Pancreas (tissue), 10 donors: ENCODE measurements at regions not wholly inside any gene's neighbourhood (a gene's known extent, or its start where the extent isn't known, plus 50 kb on each side); places are given as distances from the start of the nearest gene placed in this dataset.

Experiments used
- ATAC-seq, 4 donors: fragments of 200-7000 bp; cut with Tn5 transposase; one replicate each; pipeline versions ENCODE4 v1.8.0 to v1.9.1; 2020; ENCODE audit warnings: mild to moderate bottlenecking in 4 of 4, moderate library complexity in 4 of 4
- DNase-seq, 6 donors: peaks; one replicate each; pipeline ENCODE4 v3.0.0-alpha.2; 2020
- FAIRE-seq: peaks from 2 replicates; lab custom pipeline; 2012; peaks lifted over from hg19 to GRCh38; lab: Jason Lieb, UNC
- H3K27ac ChIP-seq, 4 donors: fragments of 200-600 bp; sonication (generic); 1 replicate in 3 of 4; 2 replicates in 1 of 4; pipeline versions ENCODE4 v1.5.0 to v1.8.0; 2020
- H3K27me3 ChIP-seq, 4 donors: fragments of 200-600 bp; one replicate each; pipeline ENCODE4 v1.8.0; 2021
- H3K36me3 ChIP-seq, 3 donors: fragments of 200-600 bp; sonication (generic) in 1 of 3; one replicate each; pipeline versions ENCODE4 v1.5.0 to v1.8.0; 2020 to 2021
- H3K4me1 ChIP-seq, 3 donors: fragments of 200-600 bp; one replicate each; pipeline ENCODE4 v1.8.0; 2021
- H3K4me3 ChIP-seq, 4 donors: fragments of 200-600 bp; sonication (generic) in 2 of 4; one replicate each; pipeline versions ENCODE4 v1.5.0 to v1.8.0; 2020 to 2021
- H3K9me3 ChIP-seq, 4 donors: fragments of 200-600 bp; one replicate each; pipeline ENCODE4 v1.8.0; 2021
- WGBS, 2 donors: extraction: QIAGEN DNeasy Blood & Tissue Kit; methylation state at CpG; one replicate each; pipeline ENCODE4 v1.1.7; 2013; 5-methylcytosine and 5-hydroxymethylcytosine counted together
- intact Hi-C, 3 donors: fragments of 100-400 bp; cut with DNase I; formaldehyde crosslinking; loops; one replicate each; pipeline versions ENCODE4 v1.11.1 to v1.14.2; 2022
- TF ChIP-seq, protein P1 (sequence below), 4 donors: fragments of 200-600 bp; sonication (generic) in 3 of 4; IDR thresholded peaks; one replicate each; pipeline versions ENCODE4 v1.5.0 to v1.8.0; 2021; ENCODE audit warnings: antibody characterized with exemption in 4 of 4
- donor health status: healthy with polysubstance abuse.
- donor health status: DM: no; HTN: no; CAD: no; lungs with moderate emphysema.
- donor health status: DM: no; HTN: no; CAD: no.
- donor health status: control.
- donor health status: control.
- donor health status: Bipolar disorder and iron deficiency.
- donor health status: DM: yes; HTN: yes; CAD: no.
- donor health status: DM: no; HTN: no; CAD: no.
- donor health status: DM: no; HTN: no; CAD: no.
- donor health status: DM: yes; HTN: yes; CAD: no.

DNA sequence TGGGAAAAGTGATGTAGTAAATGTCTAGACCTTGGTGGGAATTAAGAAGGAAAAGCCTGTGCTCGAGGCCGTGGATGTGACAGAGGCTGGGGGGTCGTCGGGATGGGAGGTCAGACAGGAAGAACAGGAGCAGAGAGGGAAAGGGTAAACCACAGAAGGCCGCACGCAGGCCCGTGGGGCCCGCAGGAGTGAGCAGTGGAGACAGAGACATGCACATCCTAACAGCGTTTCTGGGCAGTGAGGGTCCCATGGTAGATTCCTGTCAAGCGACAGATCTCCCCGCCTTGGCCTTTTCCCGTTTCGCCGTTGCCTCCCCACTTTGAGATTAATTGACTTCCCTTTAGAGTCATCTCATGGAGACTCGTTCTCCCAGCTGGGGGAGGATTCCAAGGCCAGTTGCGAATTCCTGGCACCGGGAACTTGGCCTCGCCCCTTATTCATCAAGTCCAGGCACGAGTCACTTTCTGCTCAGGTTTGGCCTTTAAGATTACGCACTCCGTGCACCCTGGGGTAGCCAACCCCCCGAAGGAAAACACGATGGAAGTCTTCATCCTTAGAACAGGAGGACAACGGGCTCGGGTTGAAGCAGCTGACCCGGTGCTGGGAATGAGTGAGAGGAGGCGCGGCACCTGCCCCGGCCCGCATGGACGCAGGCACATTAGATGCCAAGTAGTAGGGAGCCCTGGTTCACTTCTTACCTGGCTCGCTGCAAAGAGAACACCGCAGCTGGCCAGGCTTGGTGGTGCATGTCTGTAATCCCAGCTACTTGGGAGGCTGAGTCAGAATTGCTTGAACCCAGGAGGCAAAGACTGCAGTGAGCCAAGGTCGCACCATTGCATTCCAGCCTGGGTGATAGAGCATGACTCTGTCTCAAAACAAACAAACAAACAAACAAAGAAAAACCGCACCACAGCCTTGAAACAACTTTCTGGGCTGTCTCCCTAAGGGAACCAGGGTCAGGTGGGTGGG, 315.2 kb upstream of the SHH start:
- intact Hi-C loops, result no loop called here
- no peak for DNase-seq

DNA sequence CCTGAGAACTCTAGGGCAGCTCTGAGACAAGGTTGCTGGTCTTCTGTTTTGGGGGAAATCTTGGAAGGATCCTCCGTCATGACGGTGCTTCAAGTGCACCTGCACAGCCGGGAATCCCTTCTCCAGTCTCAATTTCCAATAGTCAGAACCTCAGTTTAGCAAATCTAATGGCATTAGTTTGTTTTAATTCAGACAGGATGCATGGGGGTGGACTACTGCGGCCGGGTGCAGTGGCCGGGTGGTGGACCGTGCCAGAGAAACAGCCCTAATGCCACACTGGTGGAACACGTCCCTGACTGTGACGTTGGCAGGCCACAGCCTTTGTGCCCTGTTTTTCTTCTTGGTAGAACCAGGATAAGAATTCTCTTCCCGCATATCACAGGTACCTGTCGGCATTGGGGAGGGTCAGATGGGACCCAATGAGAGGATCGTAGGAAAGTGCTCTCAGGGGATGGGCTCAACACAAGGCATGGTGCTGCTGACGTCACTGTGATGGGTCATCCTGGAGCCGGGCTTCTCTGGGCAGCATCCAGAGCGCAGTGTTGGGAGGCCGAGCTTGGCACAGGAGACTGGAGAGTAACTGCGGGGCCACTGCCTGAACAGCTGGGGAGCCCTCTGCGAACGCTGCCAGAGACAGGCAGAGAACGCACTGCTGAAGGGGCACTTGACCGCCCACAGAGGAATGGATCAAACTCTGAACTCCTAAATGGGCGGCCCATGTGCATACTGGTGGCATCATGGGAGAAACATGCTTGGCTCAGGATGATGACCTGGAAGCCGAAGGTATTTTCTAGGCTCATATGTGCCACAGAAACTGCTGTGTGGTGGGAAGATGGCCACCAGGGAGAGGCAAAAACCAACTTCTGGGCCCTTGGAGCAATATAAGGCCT, 313.8 kb upstream of the SHH start:
- WGBS, 2 donors, result 83 to 94% methylated on average over 23 of the region's 23 CpGs
- no peak overlapping the region for H3K4me3 ChIP-seq
- H3K36me3 ChIP-seq, result no peaks in the 10 kb centered on the region
- TF ChIP-seq, protein P1, sequence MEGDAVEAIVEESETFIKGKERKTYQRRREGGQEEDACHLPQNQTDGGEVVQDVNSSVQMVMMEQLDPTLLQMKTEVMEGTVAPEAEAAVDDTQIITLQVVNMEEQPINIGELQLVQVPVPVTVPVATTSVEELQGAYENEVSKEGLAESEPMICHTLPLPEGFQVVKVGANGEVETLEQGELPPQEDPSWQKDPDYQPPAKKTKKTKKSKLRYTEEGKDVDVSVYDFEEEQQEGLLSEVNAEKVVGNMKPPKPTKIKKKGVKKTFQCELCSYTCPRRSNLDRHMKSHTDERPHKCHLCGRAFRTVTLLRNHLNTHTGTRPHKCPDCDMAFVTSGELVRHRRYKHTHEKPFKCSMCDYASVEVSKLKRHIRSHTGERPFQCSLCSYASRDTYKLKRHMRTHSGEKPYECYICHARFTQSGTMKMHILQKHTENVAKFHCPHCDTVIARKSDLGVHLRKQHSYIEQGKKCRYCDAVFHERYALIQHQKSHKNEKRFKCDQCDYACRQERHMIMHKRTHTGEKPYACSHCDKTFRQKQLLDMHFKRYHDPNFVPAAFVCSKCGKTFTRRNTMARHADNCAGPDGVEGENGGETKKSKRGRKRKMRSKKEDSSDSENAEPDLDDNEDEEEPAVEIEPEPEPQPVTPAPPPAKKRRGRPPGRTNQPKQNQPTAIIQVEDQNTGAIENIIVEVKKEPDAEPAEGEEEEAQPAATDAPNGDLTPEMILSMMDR (IDR thresholded peaks at IDR 0.05), result no peak
- ATAC-seq (no peak), FAIRE-seq (no peak), DNase-seq (no peak)
- H3K27me3 ChIP-seq, result no peaks in the 10 kb centered on the region
- H3K4me1 ChIP-seq, result no peaks in the 10 kb centered on the region
- intact Hi-C loops, result no loop called here
- no peak overlapping the region for H3K27ac ChIP-seq
- H3K9me3 ChIP-seq, result no peaks in the 10 kb centered on the region

More for the DNA sequence above, 315.2 kb upstream of the SHH start:
- TF ChIP-seq, protein P1 (IDR thresholded peaks at IDR 0.05), result no peak
- H3K27me3 ChIP-seq, result no peaks in the 10 kb centered on the region
- ATAC-seq (no peak), FAIRE-seq (no peak)
- no peak overlapping the region for H3K27ac ChIP-seq
- no peaks in the 10 kb centered on the region for H3K9me3 ChIP-seq
- no peak overlapping the region for H3K4me3 ChIP-seq
- H3K4me1 ChIP-seq, result no peaks in the 10 kb centered on the region
- no peaks in the 10 kb centered on the region for H3K36me3 ChIP-seq
- WGBS, 2 donors, result 75 to 81% methylated on average over 35 of the region's 35 CpGs

DNA sequence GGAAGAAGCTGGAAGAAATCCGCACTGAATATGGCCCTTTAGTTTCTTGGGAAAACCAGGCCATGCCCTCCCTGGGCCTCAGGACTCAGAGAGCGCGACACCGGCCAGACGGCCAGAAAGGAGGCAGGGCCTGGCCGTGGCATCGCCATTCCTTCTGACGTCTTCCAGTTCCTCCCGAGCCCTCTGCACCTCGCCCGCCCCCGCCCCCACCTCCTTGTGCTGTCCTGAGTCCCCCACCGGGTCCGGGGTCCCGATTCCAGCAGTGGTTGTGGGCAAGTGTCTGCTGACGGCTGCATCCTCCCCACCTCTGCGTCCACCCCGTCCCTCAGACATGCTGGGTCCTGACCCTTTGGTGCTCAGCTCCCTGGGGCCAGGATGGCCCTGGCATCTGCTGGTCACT, 312.1 kb upstream of the SHH start:
- 76 to 81% methylated on average over 18 of the region's 18 CpGs for WGBS, 2 donors
- intact Hi-C loops, result no loop called here
- no peak overlapping the region for H3K4me3 ChIP-seq
- no peaks in the 10 kb centered on the region for H3K4me1 ChIP-seq
- FAIRE-seq (no peak), DNase-seq (peak in 1 of 6 donors; percentile 36), ATAC-seq (no peak)
- TF ChIP-seq, protein P1 (IDR thresholded peaks at IDR 0.05), result no peak
- no peaks in the 10 kb centered on the region for H3K9me3 ChIP-seq
- H3K27me3 ChIP-seq, result no peaks in the 10 kb centered on the region
- no peak overlapping the region for H3K27ac ChIP-seq
- H3K36me3 ChIP-seq, result no peaks in the 10 kb centered on the region

DNA sequence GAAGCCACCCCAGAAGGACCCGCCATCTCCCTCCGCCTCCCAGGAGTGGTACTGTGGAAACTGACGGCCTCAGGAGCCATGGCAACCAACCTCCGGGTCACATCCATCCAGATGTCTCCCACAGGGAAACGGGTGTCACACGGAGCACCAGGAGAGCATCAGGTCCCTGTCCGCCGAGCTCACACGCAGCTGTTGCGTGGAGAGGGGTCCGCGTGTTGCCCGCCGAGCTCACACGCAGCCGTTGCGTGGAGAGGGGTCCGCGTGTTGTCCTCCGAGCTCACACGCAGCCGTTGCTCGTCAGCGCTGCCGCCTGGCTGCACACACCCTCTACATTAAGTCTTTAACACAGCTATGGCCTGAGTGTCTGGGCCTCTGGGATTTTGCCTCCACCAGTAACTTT, 311.1 kb upstream of the SHH start:
- Histone ChIP-seq H3K9me3 (no peaks in the 10 kb centered on the region), H3K4me3 (no peak overlapping the region), H3K27me3 (no peaks in the 10 kb centered on the region), H3K36me3 (no peaks in the 10 kb centered on the region), H3K4me1 (no peaks in the 10 kb centered on the region), H3K27ac (no peak overlapping the region)
- FAIRE-seq, result no peak
- 71 to 88% methylated on average over 25 of the region's 25 CpGs for WGBS, 2 donors
- DNase-seq, result no peak
- intact Hi-C loops, result no loop called here
- TF ChIP-seq, protein P1 (IDR thresholded peaks at IDR 0.05), result no peak
- no peak for ATAC-seq
